DND-41 (cell line): ENCODE measurements at regions not wholly inside any gene's neighbourhood (a gene's known extent, or its start where the extent isn't known, plus 50 kb on each side); places are given as distances from the start of the nearest gene placed in this dataset.

Source experiments
- EZH2 ChIP-seq: IDR thresholded peaks from 3 replicates; pipeline ENCODE4 v1.6.1; 2012; ENCODE audit warnings: borderline replicate concordance, low read depth, mild to moderate bottlenecking, moderate library complexity, low read length, inconsistent platforms; ENCODE audit not compliant: severe bottlenecking
- TF ChIP-seq, protein P1 (sequence below): IDR thresholded peaks from 2 replicates; pipeline ENCODE4 v1.5.1; 2012; ENCODE audit warnings: borderline replicate concordance, low read length, moderate library complexity, mild to moderate bottlenecking; ENCODE audit not compliant: poor library complexity, severe bottlenecking; ENCODE audit errors: extremely low read depth

DNA sequence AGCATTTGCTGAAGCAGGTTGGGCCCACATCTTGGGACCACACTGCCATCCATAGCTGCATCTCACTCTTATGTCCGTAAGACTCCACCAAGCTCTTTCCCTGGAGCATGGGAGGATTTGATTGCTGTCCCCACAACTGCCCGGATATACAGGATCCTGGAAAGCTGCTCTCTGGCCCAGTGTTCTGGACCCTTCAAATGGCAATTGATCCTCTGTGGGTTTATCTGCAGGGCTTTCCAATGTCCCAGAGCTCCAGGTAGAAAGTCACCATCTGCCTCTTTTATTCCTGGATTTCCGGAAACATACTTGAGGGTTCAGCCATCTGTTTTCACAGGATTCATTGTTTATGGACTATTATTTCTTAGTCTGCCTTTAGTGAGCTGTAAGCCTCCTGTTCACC, 214.6 kb downstream of the SREK1 start:
- TF ChIP-seq, protein P1, sequence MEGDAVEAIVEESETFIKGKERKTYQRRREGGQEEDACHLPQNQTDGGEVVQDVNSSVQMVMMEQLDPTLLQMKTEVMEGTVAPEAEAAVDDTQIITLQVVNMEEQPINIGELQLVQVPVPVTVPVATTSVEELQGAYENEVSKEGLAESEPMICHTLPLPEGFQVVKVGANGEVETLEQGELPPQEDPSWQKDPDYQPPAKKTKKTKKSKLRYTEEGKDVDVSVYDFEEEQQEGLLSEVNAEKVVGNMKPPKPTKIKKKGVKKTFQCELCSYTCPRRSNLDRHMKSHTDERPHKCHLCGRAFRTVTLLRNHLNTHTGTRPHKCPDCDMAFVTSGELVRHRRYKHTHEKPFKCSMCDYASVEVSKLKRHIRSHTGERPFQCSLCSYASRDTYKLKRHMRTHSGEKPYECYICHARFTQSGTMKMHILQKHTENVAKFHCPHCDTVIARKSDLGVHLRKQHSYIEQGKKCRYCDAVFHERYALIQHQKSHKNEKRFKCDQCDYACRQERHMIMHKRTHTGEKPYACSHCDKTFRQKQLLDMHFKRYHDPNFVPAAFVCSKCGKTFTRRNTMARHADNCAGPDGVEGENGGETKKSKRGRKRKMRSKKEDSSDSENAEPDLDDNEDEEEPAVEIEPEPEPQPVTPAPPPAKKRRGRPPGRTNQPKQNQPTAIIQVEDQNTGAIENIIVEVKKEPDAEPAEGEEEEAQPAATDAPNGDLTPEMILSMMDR = no peak
- no peak for TF ChIP-seq EZH2
